K562 (cell line): ENCODE measurements at regions not wholly inside any gene's neighbourhood (a gene's known extent, or its start where the extent isn't known, plus 50 kb on each side); places are given as distances from the start of the nearest gene placed in this dataset.

Experiments used
- ASH1L ChIP-seq: fragments of 450-650 bp; IDR thresholded peaks from 2 replicates; pipeline ENCODE4 v1.6.1; 2018; ENCODE audit warnings: borderline replicate concordance, mild to moderate bottlenecking, low read depth; ENCODE audit not compliant: partially characterized antibody
- ATF1 ChIP-seq, 2 experiments: fragments of 450-650 bp in 1 of 2; IDR thresholded peaks; 2 replicates each; pipeline ENCODE4 v1.6.1; 2016; ENCODE audit warnings: missing compliant biosample characterization in 1 of 2, missing genetic modification characterization in 1 of 2
- BCL6 ChIP-seq: fragments of 250-450 bp; sonication (Bioruptor Pico); IDR thresholded peaks from 2 replicates; pipeline ENCODE4 v1.4.0; 2020
- CCAR2 ChIP-seq: fragments of 200-400 bp; formaldehyde crosslinking; IDR thresholded peaks from 2 replicates; pipeline ENCODE4 v1.6.1; 2017; ENCODE audit warnings: mild to moderate bottlenecking, low read depth, low read length
- CHCHD3 ChIP-seq: fragments of 250-450 bp; sonication (Bioruptor Pico); IDR thresholded peaks from 2 replicates; pipeline ENCODE4 v2.1.2; 2022; ENCODE audit warnings: mild to moderate bottlenecking
- CREB5 ChIP-seq: fragments of 250-450 bp; sonication (Bioruptor Pico); IDR thresholded peaks from 2 replicates; pipeline ENCODE4 v1.5.0; 2020; ENCODE audit warnings: mild to moderate bottlenecking
- CTBP1 ChIP-seq: fragments of 450-650 bp; IDR thresholded peaks from 2 replicates; pipeline ENCODE4 v1.6.1; 2016; ENCODE audit warnings: borderline replicate concordance
- EHMT2 ChIP-seq: fragments of 450-650 bp; IDR thresholded peaks from 2 replicates; pipeline ENCODE4 v1.6.1; 2018; ENCODE audit warnings: antibody characterized with exemption
- KLF1 ChIP-seq: fragments of 450-650 bp; IDR thresholded peaks from 2 replicates; pipeline ENCODE4 v1.6.1; 2016; ENCODE audit warnings: missing genetic modification characterization, missing compliant biosample characterization
- LARP7 ChIP-seq: fragments of 450-650 bp; IDR thresholded peaks from 2 replicates; pipeline ENCODE4 v1.6.1; 2016
- MAFG ChIP-seq: fragments of 450-650 bp; conservative IDR thresholded peaks from 2 replicates; pipeline ENCODE4 v1.6.1; 2016; ENCODE audit warnings: missing genetic modification characterization, missing compliant biosample characterization
- MAX ChIP-seq: sonication (generic); formaldehyde crosslinking; IDR thresholded peaks from 2 replicates; pipeline ENCODE4 v1.9.0; 2022; ENCODE audit warnings: mild to moderate bottlenecking, missing genetic modification reagents
- MECOM ChIP-seq: fragments of 250-450 bp; sonication (Bioruptor Pico); IDR thresholded peaks from 2 replicates; pipeline ENCODE4 v1.8.0; 2022; ENCODE audit warnings: inconsistent platforms
- MITF ChIP-seq: IDR thresholded peaks from 2 replicates; pipeline ENCODE4 v1.6.1; 2014; ENCODE audit warnings: antibody characterized with exemption
- NELFE ChIP-seq: IDR thresholded peaks from 2 replicates; pipeline ENCODE4 v1.6.1; 2011; ENCODE audit warnings: mild to moderate bottlenecking; ENCODE audit not compliant: insufficient read depth, insufficient read length
- NFIC ChIP-seq: fragments of 450-650 bp; IDR thresholded peaks from 2 replicates; pipeline ENCODE4 v1.6.1; 2017; ENCODE audit warnings: mild to moderate bottlenecking, inconsistent platforms
- PCBP2 ChIP-seq: fragments of 200-400 bp; formaldehyde crosslinking; IDR thresholded peaks from 2 replicates; pipeline ENCODE4 v1.6.1; 2018; ENCODE audit warnings: low read length, low read depth, mild to moderate bottlenecking, moderate library complexity; ENCODE audit not compliant: poor library complexity, severe bottlenecking
- PRPF4 ChIP-seq: fragments of 200-400 bp; formaldehyde crosslinking; IDR thresholded peaks from one replicate; pipeline ENCODE4 v1.6.1; 2017; ENCODE audit warnings: low read length, low read depth, mild to moderate bottlenecking; ENCODE audit not compliant: insufficient read depth, poor library complexity, severe bottlenecking
- PURB ChIP-seq: sonication (generic); formaldehyde crosslinking; IDR thresholded peaks from 2 replicates; pipeline ENCODE4 v1.9.0; 2021; ENCODE audit warnings: low read depth, mild to moderate bottlenecking, missing genetic modification reagents
- RBM34 ChIP-seq: fragments of 200-400 bp; formaldehyde crosslinking; IDR thresholded peaks from 2 replicates; pipeline ENCODE4 v1.6.1; 2018; ENCODE audit warnings: low read length, borderline replicate concordance; ENCODE audit not compliant: insufficient read depth
- SMARCA4 ChIP-seq: fragments of 450-650 bp; IDR thresholded peaks from 2 replicates; pipeline ENCODE4 v1.6.1; 2016
- TBP ChIP-seq: optimal IDR thresholded peaks from 2 replicates; pipeline ENCODE3; 2011; ENCODE audit warnings: low read depth, low read length, improper control_type of control experiment
- TCF7L2 ChIP-seq: fragments of 150-350 bp; IDR thresholded peaks from 2 replicates; pipeline ENCODE4 v1.6.1; 2016; ENCODE audit warnings: low read depth, mild to moderate bottlenecking, low read length, moderate library complexity
- ZFX ChIP-seq: sonication (generic); formaldehyde crosslinking; IDR thresholded peaks from 2 replicates; pipeline ENCODE4 v1.8.0; 2022; ENCODE audit warnings: mild to moderate bottlenecking, missing genetic modification reagents, moderate library complexity
- ZKSCAN3 ChIP-seq: fragments of 250-450 bp; sonication (Bioruptor Pico); IDR thresholded peaks from 2 replicates; pipeline ENCODE4 v1.4.0; 2020
- ZNF197 ChIP-seq: fragments of 200-800 bp; sonication (Bioruptor generic); IDR thresholded peaks from 2 replicates; pipeline ENCODE4 v1.6.1; 2016; ENCODE audit warnings: low read depth, missing genetic modification characterization, missing compliant biosample characterization

DNA sequence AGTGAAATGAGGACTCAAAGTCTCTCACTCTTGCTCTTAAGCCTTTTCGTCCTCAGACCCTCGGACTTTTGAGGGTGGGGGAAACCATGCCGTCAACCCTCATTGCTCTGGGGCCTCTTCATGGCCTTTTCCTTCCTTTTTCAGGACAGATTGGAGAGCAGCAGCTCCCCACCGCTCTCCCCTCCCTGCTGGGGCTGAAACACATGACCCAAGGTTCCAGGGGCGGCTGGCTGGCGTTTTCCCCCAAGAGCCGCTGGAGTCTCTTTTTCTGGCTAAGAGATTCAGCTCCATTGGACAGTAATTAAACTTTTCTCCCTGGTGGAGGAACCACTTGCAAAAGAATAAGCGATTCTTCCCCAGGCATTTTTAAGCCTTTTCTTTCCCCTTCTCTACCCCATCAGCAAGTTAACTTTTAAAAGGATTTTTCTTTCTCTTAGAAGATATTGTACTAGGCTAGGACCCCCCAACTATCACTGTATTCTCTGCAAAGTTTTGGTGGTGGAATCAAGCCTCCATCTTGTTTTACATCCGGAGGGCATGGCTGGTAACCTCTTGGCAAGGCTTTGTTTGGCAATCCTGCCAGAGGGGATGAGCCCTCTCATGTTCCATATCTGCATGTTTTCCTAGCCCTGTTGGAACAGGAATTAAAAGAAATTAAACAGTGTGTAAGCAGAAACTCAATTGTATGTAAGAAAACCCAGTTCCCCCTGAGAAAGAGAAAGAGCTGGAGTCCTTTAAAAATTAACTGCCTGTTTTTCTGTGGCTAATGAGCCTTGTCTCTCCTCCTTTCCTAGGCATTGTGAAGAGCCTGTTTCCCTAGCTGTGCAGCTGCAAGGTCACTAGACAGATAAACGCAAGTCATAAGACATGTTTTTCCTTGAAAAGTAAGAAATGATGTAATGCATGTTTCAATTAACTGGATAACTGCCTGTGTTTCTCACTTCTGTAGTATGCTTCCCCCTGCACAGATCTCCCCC is 100.8 kb upstream of the GPR6 start (continued):
- TF ChIP-seq PURB (CRISPR knock-in tag) (no peak), CCAR2 (no peak), KLF1 (tag) (no peak), MECOM (CRISPR knock-in tag) (peak; percentile 50; the same call in 1 of the 2 replicates), BCL6 (CRISPR knock-in tag) (no peak), RBM34 (no peak), PCBP2 (no peak), MAX (CRISPR knock-in tag) (no peak), ASH1L (no peak), ZKSCAN3 (CRISPR knock-in tag) (no peak), PRPF4 (no peak), CTBP1 (no peak), SMARCA4 (no peak), MAFG (tag) (peak; percentile 60), NELFE (no peak), CREB5 (no peak), CHCHD3 (no peak), NFIC (no peak), ATF1 (CRISPR knock-in tag; IDR thresholded peaks at IDR 0.05) (no peak), ATF1 (tag; IDR thresholded peaks at IDR 0.05) (0 out of 2 replicates have a peak, but pooled peaks have one; percentile 18), EHMT2 (no peak), LARP7 (no peak), ZNF197 (CRISPR knock-in tag) (peak; percentile 69; the same call in 1 of the 2 replicates), ZFX (CRISPR knock-in tag) (no peak), TCF7L2 (no peak), MITF (no peak), TBP (no peak)
